Sciatic nerve (tissue), 2 donors: ENCODE measurements at regions not wholly inside any gene's neighbourhood (a gene's known extent, or its start where the extent isn't known, plus 50 kb on each side); places are given as distances from the start of the nearest gene placed in this dataset.
"Not testable (repeated sequence)": the region's sequence is repeated elsewhere in the genome, so short reads cannot be mapped to it uniquely, and the experiment has no call there.

Experiments
- ATAC-seq: fragments of 200-7000 bp; cut with Tn5 transposase; one replicate; pipeline ENCODE4 v1.9.1; 2020; ENCODE audit warnings: mild to moderate bottlenecking, moderate library complexity
- DNase-seq: peaks from one replicate; pipeline ENCODE4 v3.0.0-alpha.2; 2020; ENCODE audit warnings: low spot score
- intact Hi-C: fragments of 100-400 bp; cut with DNase I; formaldehyde crosslinking; loops from one replicate; pipeline ENCODE4 v1.14.2; 2022
- donor health status: DM: no; HTN: no; CAD: no.
- donor health status: DM: no; HTN: no; CAD: no.

GRCh38 chr2:150100834-150101233 is 386.6 kb downstream of the RND3 start:
- ATAC-seq (no peak), DNase-seq (no peak)
- intact Hi-C loops, result no loop called here

DNA sequence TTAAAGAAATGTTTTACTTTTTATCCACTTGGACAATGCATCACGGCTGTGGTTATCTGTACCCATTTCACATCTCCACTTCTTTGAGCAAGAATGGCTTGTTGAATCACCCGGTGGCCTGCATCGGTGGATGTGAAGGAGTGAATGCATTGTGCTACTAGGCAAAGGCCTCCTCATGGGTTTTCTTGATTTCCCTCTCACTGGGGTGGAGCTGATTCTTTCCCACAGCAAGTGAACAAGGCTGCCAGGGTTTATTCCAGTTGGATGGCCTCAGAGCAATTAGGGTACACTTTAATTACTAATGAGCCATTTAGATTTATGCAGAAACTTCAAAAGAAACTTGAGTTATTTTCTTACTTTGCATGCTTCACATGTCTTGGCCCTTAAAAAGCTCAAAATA is 387.1 kb downstream of the RND3 start:
- no peak for ATAC-seq
- DNase-seq, result no peak
- intact Hi-C loops, result no loop called here

DNA sequence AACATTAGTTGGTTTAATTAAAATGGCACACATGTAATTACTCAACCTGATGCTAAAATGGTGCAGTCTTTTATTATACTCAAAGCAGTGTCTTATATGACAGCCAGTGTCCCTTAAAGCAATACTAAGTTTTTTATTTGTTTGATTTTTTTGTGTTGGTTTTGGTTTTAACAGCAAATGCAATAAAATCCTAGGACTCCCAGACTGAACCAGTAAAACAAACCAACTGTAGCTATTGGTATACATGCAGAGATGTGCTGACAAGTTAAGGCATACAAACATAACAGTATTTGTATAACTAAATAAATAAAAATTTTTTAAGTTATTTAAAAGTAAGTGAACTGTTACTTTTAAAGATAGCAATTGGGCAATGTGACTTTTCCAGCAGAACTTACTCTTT is 387.7 kb downstream of the RND3 start:
- no peak for DNase-seq
- intact Hi-C loops, result no loop called here
- no peak for ATAC-seq

GRCh38 chr2:150097901-150098531 is 389.5 kb downstream of the RND3 start:
- ATAC-seq (no peak), DNase-seq (no peak)
- intact Hi-C loops, result no loop called here

DNA sequence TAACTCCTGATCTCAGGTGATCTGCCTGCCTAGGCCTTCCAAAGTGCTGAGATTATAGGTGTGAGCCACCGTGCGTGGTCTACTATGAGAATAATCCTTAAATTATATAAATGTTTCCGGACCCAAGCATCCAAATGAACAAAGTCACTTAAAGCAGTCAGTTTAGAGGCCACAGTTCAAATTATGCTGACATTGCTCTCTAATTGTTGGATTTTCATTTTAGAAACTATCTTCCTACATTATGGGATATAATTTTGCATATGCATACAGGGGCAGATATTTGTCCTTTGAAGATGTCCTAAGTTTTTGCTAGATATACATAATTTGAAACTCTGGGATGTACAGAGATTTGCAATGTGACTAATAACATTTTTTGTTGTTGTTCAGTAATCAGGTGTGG is 390.1 kb downstream of the RND3 start:
- DNase-seq (no peak), ATAC-seq (no peak)
- intact Hi-C loops, result no loop called here

GRCh38 chr2:150095361-150096095 is 391.9 kb downstream of the RND3 start:
- DNase-seq, result no peak
- no peak for ATAC-seq
- intact Hi-C loops, result no loop called here

DNA sequence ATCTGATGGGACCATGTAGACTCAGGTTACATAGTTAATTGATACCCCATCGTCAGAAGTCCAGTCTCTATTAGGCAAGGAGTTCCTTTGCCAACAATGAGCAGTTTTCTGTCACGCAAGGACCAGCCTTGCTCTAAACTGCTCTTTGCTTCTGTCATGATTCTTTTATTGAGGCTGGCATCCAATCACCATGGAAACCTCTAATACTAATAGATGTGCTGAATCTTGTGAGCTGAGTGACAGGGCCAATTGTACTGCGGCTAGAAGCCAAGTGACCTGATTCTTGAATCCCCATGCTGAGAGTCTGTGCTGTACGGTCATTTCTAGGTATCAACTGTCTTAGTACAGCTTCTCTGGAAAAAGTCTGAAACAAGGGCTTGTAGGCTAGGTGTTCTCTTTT is 395.6 kb downstream of the RND3 start:
- ATAC-seq, result no peak
- intact Hi-C loops, result no loop called here
- DNase-seq, result no peak

DNA sequence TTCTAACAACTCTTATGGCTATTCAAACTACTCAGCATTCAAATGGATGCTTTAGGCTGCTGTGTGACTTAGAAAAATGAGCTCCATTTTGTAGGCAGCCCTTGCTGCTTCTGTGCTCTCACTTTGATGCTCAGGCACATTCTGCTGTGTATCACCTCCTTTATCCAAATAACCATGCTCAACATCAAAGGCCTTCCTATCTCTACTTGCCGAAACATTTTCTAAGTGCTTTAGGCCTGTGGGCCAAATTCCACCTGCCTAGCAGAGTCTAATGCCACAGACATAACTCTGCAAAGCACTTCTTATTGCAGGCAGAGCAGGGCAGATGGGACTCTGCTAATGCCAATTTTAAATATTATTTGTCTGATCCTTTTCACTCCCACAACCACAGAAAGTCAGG is 397.4 kb downstream of the RND3 start:
- DNase-seq (no peak), ATAC-seq (no peak)
- intact Hi-C loops, result no loop called here

DNA sequence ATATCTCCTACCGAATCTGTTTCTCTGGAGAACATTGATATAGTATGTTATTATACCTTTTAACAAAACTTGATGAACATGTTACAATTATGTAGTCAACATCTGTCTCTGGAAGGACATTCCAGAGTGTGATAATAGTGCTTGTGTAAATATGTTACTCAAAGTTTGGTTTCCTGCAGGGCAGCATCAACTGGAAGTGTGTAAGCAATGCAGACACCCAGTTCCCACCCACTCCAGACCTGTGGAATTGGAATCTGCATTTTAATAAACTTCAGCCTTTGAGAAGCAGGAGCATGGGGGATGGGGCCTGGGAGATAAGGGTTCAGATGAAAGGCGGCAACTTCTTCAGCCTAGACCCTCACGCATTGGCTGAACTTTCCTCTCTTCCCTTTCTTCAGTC is 398.9 kb downstream of the RND3 start:
- no peak for DNase-seq
- intact Hi-C loops, result no loop called here
- no peak for ATAC-seq

- ATAC-seq, result no peak
- DNase-seq, result no peak
- intact Hi-C loops, result no loop called here
These were observed 402.0 kb downstream of the RND3 start for GRCh38 chr2:150085478-150085877.

GRCh38 chr2:150081775-150082481 is 405.5 kb downstream of the RND3 start:
- ATAC-seq (peak; percentile 87), DNase-seq (no peak)
- intact Hi-C loops, result no loop called here

- intact Hi-C loops, result no loop called here
- no peak for ATAC-seq
- DNase-seq, result no peak
These were observed 411.2 kb downstream of the RND3 start for GRCh38 chr2:150076281-150076680.

DNA sequence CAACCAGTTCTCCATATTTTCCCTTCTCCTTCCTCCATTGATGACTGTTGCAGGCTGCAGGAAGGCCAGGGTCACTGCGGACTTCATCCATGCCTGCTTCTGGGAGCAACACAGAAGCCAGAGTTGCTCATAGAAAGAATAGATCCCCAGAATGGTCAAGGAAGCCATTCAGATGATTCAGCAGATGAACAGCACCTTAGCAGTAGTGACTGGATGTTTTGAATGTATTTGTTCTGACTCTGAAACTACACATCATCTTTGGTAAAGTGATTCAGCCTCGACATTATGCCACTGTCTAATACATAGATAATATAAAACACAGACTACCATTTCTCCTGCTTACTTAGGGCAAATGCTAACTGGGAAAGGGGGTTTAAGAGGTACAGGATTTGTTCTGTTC is 411.6 kb downstream of the RND3 start:
- DNase-seq (no peak), ATAC-seq (no peak)
- intact Hi-C loops, result no loop called here

DNA sequence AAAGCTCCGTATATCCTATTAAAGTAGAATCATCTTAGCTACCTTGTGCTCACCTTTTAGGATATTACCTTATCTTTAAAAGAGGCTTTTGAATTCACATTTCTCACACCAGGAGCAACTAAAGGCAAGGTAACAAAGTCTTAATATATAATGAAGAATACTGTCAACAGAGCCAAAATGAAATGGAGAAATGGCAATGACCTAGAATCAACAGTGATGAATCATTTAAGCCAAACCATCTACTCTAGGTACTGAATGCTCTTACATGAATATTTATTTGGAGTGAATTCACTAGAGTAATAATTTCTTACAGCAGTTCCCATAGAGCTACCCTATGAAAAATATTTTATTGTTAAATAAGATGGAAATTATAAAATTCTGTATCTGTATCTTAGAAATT is 421.0 kb downstream of the RND3 start:
- intact Hi-C loops, result no loop called here
- DNase-seq (no peak), ATAC-seq (no peak)

DNA sequence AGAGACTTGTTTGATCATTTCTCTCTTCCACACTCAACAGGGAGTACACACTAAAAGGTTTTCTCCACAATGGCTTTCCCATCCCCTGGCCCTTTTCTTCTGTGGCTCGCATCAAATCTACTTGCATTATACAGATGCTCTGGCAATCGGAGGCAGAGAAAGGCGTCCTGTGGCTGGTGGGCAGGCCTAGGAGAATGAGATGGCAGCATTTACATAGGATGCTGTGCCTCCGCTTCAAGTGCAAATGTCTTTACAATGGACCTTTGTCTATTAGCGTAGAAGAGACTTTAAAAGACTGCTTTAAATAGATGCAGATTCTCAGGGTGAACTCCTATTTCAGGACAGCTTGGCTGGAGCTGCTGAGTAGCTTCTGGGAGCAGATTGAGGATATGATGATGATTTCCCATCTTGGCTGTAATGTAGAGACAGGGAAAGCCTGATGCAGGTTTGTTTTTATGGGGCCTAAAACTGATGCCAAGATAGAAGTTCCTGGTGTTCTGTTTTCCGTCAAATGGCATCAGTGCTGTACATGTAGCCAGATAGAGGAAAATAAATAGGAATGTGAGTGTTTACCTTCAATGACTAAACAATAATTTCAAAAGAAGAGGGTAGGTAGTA is 423.4 kb downstream of the RND3 start:
- no peak for DNase-seq
- intact Hi-C loops, result no loop called here

GRCh38 chr2:150063432-150063889 is 424.0 kb downstream of the RND3 start:
- no peak for ATAC-seq
- intact Hi-C loops, result no loop called here
- DNase-seq, result no peak

More for the DNA sequence above, 423.4 kb downstream of the RND3 start:
- no peak for ATAC-seq

- intact Hi-C loops, result no loop called here
- ATAC-seq, result peak; percentile 87
- DNase-seq, result no peak
These were observed 425.1 kb downstream of the RND3 start for GRCh38 chr2:150062416-150062815.

- ATAC-seq, result no peak
- no peak for DNase-seq
- intact Hi-C loops, result no loop called here
These were observed 427.1 kb downstream of the RND3 start for GRCh38 chr2:150060341-150060740.

DNA sequence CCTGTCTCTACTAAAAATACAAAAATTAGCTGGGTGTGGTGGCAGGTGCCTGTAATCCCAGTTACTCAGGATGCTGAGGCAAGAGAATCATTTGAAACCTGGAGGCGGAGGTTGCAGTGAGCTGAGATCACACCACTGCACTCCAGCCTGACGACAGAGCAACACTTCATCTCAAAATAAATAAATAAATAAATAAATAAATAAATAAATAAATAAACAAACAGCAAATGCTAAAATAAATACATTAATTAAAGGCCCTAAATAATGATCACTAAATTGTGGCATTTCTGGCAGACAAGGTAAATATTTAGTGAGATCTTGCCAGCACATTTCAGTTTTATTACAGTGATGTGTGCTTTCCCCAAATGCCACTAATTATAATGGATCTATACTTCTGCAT is 427.8 kb downstream of the RND3 start:
- DNase-seq, intact Hi-C loops, ATAC-seq: not testable (repeated sequence)

GRCh38 chr2:150052457-150052856 is 435.0 kb downstream of the RND3 start:
- intact Hi-C loops, result no loop called here
- no peak for ATAC-seq
- no peak for DNase-seq
